HL-60/S4 treated with retinoic acid at 250 ng/mL for 4 days and 3 days (cell line): ENCODE measurements at regions not wholly inside any gene's neighbourhood (a gene's known extent, or its start where the extent isn't known, plus 50 kb on each side); places are given as distances from the start of the nearest gene placed in this dataset.

ENCODE experiments used
- in situ Hi-C: fragments of 300-500 bp; cut with MboI; formaldehyde crosslinking; loops from 2 replicates; pipeline ENCODE4 v1.7.0; 2022; ENCODE audit warnings: low sequenced_read_pairs

- in situ Hi-C loops = no loop called here
These were observed 81.0 kb upstream of the CACUL1 start for GRCh38 chr10:118835682-118836326.

GRCh38 chr10:118838364-118838763 is 83.6 kb upstream of the CACUL1 start:
- in situ Hi-C loops = no loop called here

GRCh38 chr10:118839348-118839747 is 84.6 kb upstream of the CACUL1 start:
- in situ Hi-C loops = no loop called here

GRCh38 chr10:118840071-118840775 is 85.5 kb upstream of the CACUL1 start:
- in situ Hi-C loops = no loop called here

- in situ Hi-C loops = no loop called here
These were observed 86.2 kb upstream of the CACUL1 start for GRCh38 chr10:118840776-118841468.

GRCh38 chr10:118841881-118842605 is 87.3 kb upstream of the CACUL1 start:
- in situ Hi-C loops = no loop called here

- in situ Hi-C loops = no loop called here
These were observed 88.3 kb upstream of the CACUL1 start for GRCh38 chr10:118842843-118843624.

GRCh38 chr10:118843647-118844265 is 89.0 kb upstream of the CACUL1 start:
- in situ Hi-C loops = no loop called here

- in situ Hi-C loops = no loop called here
These were observed 90.2 kb upstream of the CACUL1 start for GRCh38 chr10:118844731-118845521.

GRCh38 chr10:118845776-118846175 is 91.0 kb upstream of the CACUL1 start:
- in situ Hi-C loops = no loop called here

GRCh38 chr10:118850418-118851061 is 95.8 kb upstream of the CACUL1 start:
- in situ Hi-C loops = loop anchor here (10.0 kb wide), 1 partner anchor 286 kb away; no protein-coding TSS in a partner anchor

- in situ Hi-C loops = loop anchor here (10.0 kb wide), 1 partner anchor 287 kb away; no protein-coding TSS in a partner anchor
These were observed 96.6 kb upstream of the CACUL1 start for GRCh38 chr10:118851062-118852035.

- in situ Hi-C loops = loop anchor here (10.0 kb wide), 1 partner anchor 289 kb away; no protein-coding TSS in a partner anchor
These were observed 99.1 kb upstream of the CACUL1 start for GRCh38 chr10:118853916-118854315.

GRCh38 chr10:118856106-118856505 is 101.3 kb upstream of the CACUL1 start:
- in situ Hi-C loops = loop anchor here (10.0 kb wide), 1 partner anchor 291 kb away; no protein-coding TSS in a partner anchor

- in situ Hi-C loops = no loop called here
These were observed 111.4 kb upstream of the CACUL1 start for GRCh38 chr10:118865998-118866693.

- in situ Hi-C loops = no loop called here
These were observed 113.0 kb upstream of the CACUL1 start for GRCh38 chr10:118867768-118868167.

GRCh38 chr10:118868589-118868988 is 113.8 kb upstream of the CACUL1 start:
- in situ Hi-C loops = no loop called here
